Right ventricle myocardium superior (tissue), 1 donor: ENCODE measurements at regions not wholly inside any gene's neighbourhood (a gene's known extent, or its start where the extent isn't known, plus 50 kb on each side); places are given as distances from the start of the nearest gene placed in this dataset.
"Not testable (repeated sequence)": the region's sequence is repeated elsewhere in the genome, so short reads cannot be mapped to it uniquely, and the experiment has no call there.

ENCODE experiments used
- ATAC-seq: fragments of 200-7000 bp; cut with Tn5 transposase; one replicate; pipeline ENCODE4 v1.9.1; 2020; ENCODE audit warnings: mild to moderate bottlenecking; ENCODE audit not compliant: poor library complexity
- DNase-seq: peaks from one replicate; pipeline ENCODE4 v3.0.0-alpha.2; 2020
- intact Hi-C: fragments of 100-400 bp; cut with DNase I; formaldehyde crosslinking; loops from one replicate; pipeline ENCODE4 v1.11.2; 2022
- donor health status: DM: no; HTN: yes; CAD: no; lungs with severe emphysema.

- intact Hi-C loops, result no loop called here
- ATAC-seq (no peak), DNase-seq (no peak)
Observed at GRCh38 chr1:238752327-238752726, 634.0 kb upstream of the CHRM3 start.

GRCh38 chr1:238745069-238745468 lies 641.3 kb upstream of the CHRM3 start:
- DNase-seq, result no peak
- no peak for ATAC-seq
- intact Hi-C loops, result no loop called here

GRCh38 chr1:238738892-238739291 lies 647.5 kb upstream of the CHRM3 start:
- ATAC-seq (no peak), DNase-seq (no peak)
- intact Hi-C loops, result no loop called here

- DNase-seq (no peak), ATAC-seq (no peak)
- intact Hi-C loops, result no loop called here
Observed at GRCh38 chr1:238727670-238728069, 658.7 kb upstream of the CHRM3 start.

- ATAC-seq, result no peak
- DNase-seq, result no peak
- intact Hi-C loops, result no loop called here
Observed at GRCh38 chr1:238722812-238723211, 663.6 kb upstream of the CHRM3 start.

GRCh38 chr1:238710697-238711096 lies 675.7 kb upstream of the CHRM3 start:
- DNase-seq (no peak), ATAC-seq (no peak)
- intact Hi-C loops, result no loop called here

GRCh38 chr1:238701024-238701423 lies 685.3 kb upstream of the CHRM3 start:
- intact Hi-C loops, result no loop called here
- ATAC-seq, result no peak
- no peak for DNase-seq

- intact Hi-C loops, result no loop called here
- no peak for ATAC-seq
- DNase-seq, result no peak
Observed at GRCh38 chr1:238690415-238690814, 696.0 kb upstream of the CHRM3 start.

GRCh38 chr1:238684576-238684975 lies 701.8 kb upstream of the CHRM3 start:
- DNase-seq, ATAC-seq, intact Hi-C loops: not testable (repeated sequence)

- intact Hi-C loops, result no loop called here
- ATAC-seq, result no peak
- no peak for DNase-seq
Observed at GRCh38 chr1:238681451-238681850, 704.9 kb upstream of the CHRM3 start.

GRCh38 chr1:238681021-238681420 lies 705.3 kb upstream of the CHRM3 start:
- ATAC-seq (no peak), DNase-seq (no peak)
- intact Hi-C loops, result no loop called here

- ATAC-seq (no peak), DNase-seq (no peak)
- intact Hi-C loops, result no loop called here
Observed at GRCh38 chr1:238677567-238677966, 708.8 kb upstream of the CHRM3 start.

- no peak for ATAC-seq
- intact Hi-C loops, result no loop called here
- DNase-seq, result no peak
Observed at GRCh38 chr1:238675221-238675620, 711.1 kb upstream of the CHRM3 start.

- no peak for ATAC-seq
- intact Hi-C loops, result no loop called here
- DNase-seq, result no peak
Observed at GRCh38 chr1:238674316-238674715, 712.1 kb upstream of the CHRM3 start.

- intact Hi-C loops, result no loop called here
Observed at GRCh38 chr1:238673561-238673960, 712.8 kb upstream of the CHRM3 start.

GRCh38 chr1:238672806-238673205 lies 713.6 kb upstream of the CHRM3 start:
- ATAC-seq (no peak), DNase-seq (no peak)
- intact Hi-C loops, result no loop called here

More at GRCh38 chr1:238673561-238673960, 712.8 kb upstream of the CHRM3 start:
- ATAC-seq (no peak), DNase-seq (no peak)

- ATAC-seq (no peak), DNase-seq (no peak)
- intact Hi-C loops, result no loop called here
Observed at GRCh38 chr1:238672262-238672661, 714.1 kb upstream of the CHRM3 start.

- no peak for DNase-seq
- ATAC-seq, result no peak
- intact Hi-C loops, result no loop called here
Observed at GRCh38 chr1:238664139-238664538, 722.2 kb upstream of the CHRM3 start.

GRCh38 chr1:238660849-238661248 lies 725.5 kb upstream of the CHRM3 start:
- DNase-seq (no peak), ATAC-seq (no peak)
- intact Hi-C loops, result no loop called here

GRCh38 chr1:238658763-238659162 lies 727.6 kb upstream of the CHRM3 start:
- intact Hi-C loops, result no loop called here
- DNase-seq (no peak), ATAC-seq (no peak)

- DNase-seq, result no peak
- no peak for ATAC-seq
- intact Hi-C loops, result no loop called here
Observed at GRCh38 chr1:238653693-238654321, 732.6 kb upstream of the CHRM3 start.
